HL-60 (cell line): ENCODE measurements at regions not wholly inside any gene's neighbourhood (a gene's known extent, or its start where the extent isn't known, plus 50 kb on each side); places are given as distances from the start of the nearest gene placed in this dataset.

ENCODE experiments used
- DNase-seq, 2 experiments: peaks; one replicate each; pipeline ENCODE4 v3.0.0-alpha.2; 2010 to 2020; ENCODE audit warnings: low read depth in 1 of 2, low spot score in 1 of 2
- H3K27ac ChIP-seq: fragments of 250-450 bp; sonication (Bioruptor Pico); replicated peaks from 2 replicates; pipeline ENCODE4 v1.5.1; 2020; ENCODE audit warnings: mild to moderate bottlenecking, moderate library complexity
- H3K27me3 ChIP-seq: fragments of 250-450 bp; sonication (Bioruptor Pico); 2 replicates; pipeline ENCODE4 v1.5.1; 2021; ENCODE audit warnings: mild to moderate bottlenecking, moderate library complexity; ENCODE audit not compliant: insufficient read depth, poor library complexity, severe bottlenecking
- H3K4me3 ChIP-seq: replicated peaks from 2 replicates; pipeline ENCODE4 v1.5.1; 2011; ENCODE audit warnings: mild to moderate bottlenecking, control low read depth, low read length; ENCODE audit not compliant: insufficient read depth
- CTCF ChIP-seq: IDR thresholded peaks from one replicate; pipeline ENCODE4 v1.5.1; 2011; ENCODE audit warnings: low read length, control low read depth, inconsistent platforms; ENCODE audit not compliant: insufficient read depth
- GABPA ChIP-seq: IDR thresholded peaks from 2 replicates; pipeline ENCODE4 v1.6.1; 2012; ENCODE audit warnings: low read depth
- POLR2AphosphoS5 ChIP-seq: IDR thresholded peaks from 2 replicates; pipeline ENCODE4 v1.6.1; 2012; ENCODE audit warnings: low read depth
- SPI1 ChIP-seq: IDR thresholded peaks from 2 replicates; pipeline ENCODE4 v1.6.1; 2012; ENCODE audit warnings: low read depth, mild to moderate bottlenecking, borderline replicate concordance
- TF ChIP-seq, protein P1 (sequence below): IDR thresholded peaks from 2 replicates; pipeline ENCODE4 v1.6.1; 2012; ENCODE audit warnings: low read depth; ENCODE audit not compliant: insufficient replicate concordance

DNA sequence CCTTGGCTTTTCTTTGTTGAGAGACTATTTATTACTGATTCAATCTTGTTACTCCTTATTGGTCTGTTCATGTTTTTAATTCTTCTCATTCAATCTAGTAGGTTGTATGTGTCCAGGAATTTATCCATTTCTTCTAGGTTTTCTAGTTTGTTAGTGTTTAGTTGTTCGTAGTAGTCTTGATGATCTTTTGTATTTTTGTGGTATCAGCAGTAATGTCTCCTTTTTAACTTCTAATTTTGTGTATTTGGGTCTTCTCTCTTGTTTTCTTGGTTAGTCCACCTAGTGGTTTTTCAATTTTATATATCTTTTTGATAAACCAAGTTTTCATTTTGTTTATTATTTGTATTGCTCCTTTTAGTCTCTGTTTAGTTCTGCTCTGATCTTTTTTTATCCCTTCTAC, 546.9 kb upstream of the TPK1 start:
- TF ChIP-seq POLR2AphosphoS5 (no peak), GABPA (no peak), CTCF (no peak), SPI1 (no peak)
- TF ChIP-seq, protein P1, sequence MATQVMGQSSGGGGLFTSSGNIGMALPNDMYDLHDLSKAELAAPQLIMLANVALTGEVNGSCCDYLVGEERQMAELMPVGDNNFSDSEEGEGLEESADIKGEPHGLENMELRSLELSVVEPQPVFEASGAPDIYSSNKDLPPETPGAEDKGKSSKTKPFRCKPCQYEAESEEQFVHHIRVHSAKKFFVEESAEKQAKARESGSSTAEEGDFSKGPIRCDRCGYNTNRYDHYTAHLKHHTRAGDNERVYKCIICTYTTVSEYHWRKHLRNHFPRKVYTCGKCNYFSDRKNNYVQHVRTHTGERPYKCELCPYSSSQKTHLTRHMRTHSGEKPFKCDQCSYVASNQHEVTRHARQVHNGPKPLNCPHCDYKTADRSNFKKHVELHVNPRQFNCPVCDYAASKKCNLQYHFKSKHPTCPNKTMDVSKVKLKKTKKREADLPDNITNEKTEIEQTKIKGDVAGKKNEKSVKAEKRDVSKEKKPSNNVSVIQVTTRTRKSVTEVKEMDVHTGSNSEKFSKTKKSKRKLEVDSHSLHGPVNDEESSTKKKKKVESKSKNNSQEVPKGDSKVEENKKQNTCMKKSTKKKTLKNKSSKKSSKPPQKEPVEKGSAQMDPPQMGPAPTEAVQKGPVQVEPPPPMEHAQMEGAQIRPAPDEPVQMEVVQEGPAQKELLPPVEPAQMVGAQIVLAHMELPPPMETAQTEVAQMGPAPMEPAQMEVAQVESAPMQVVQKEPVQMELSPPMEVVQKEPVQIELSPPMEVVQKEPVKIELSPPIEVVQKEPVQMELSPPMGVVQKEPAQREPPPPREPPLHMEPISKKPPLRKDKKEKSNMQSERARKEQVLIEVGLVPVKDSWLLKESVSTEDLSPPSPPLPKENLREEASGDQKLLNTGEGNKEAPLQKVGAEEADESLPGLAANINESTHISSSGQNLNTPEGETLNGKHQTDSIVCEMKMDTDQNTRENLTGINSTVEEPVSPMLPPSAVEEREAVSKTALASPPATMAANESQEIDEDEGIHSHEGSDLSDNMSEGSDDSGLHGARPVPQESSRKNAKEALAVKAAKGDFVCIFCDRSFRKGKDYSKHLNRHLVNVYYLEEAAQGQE: no peak
- H3K27ac ChIP-seq: no peak overlapping the region
- no peak for DNase-seq
- no peak overlapping the region for H3K4me3 ChIP-seq
- no peaks in the 10 kb centered on the region for H3K27me3 ChIP-seq

DNA sequence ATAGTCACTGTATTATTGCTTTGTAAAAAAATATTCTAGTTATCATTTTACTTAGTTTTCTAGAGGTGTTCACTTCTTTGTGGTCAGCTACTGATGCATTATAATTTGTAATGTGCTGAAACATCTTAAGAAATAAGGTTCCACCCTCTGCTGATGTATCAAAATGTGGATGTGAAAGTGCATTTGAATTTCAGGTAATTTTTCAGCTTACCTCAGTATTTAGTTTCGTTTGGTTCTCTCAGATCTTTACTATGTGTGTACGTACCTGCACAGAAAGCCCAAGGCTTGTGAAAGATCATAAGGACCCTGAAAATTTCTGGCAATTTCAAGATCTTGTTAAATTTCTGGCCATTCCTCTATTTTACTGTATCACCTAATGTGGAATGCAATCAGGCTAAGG, 542.3 kb upstream of the TPK1 start:
- no peak for DNase-seq
- no peak for TF ChIP-seq CTCF
- no peak for TF ChIP-seq SPI1
- TF ChIP-seq POLR2AphosphoS5: no peak
- no peak for TF ChIP-seq GABPA
- TF ChIP-seq, protein P1: no peak
- no peaks in the 10 kb centered on the region for H3K27me3 ChIP-seq
- no peak overlapping the region for H3K27ac ChIP-seq
- no peak overlapping the region for H3K4me3 ChIP-seq

DNA sequence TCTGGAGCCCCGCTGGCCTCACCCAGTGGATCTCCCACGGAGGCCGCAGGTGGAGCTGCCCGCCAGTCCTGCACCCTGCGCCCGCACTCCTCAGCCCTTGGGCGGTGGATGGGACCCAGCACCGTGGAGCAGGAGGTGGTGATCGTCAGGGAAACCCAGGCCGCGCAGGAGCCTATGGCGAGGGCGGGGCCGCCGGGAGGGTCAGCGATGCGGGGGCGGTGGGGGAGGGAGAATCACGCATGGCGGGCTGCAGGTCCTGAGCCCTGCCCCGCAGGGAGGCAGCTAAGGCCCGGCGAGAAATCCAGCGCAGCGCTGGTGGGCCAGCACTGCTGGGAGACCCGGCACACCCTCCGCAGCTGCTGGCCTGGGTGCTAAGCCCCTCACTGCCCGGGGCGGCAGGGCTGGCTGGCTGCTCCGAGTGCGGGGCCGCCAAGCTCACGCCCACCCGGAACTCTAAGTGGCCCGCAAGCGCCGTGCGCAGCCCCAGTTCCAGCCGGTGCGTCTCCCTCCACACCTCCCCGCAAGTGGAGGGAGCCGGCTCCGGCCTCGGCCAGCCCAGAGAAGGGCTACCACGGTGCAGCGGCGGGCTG, 524.8 kb upstream of the TPK1 start:
- no peak overlapping the region for H3K4me3 ChIP-seq
- H3K27ac ChIP-seq: no peak overlapping the region
- no peak for DNase-seq
- no peaks in the 10 kb centered on the region for H3K27me3 ChIP-seq
- no peak for TF ChIP-seq SPI1
- no peak for TF ChIP-seq POLR2AphosphoS5
- no peak for TF ChIP-seq CTCF
- TF ChIP-seq, protein P1: no peak
- no peak for TF ChIP-seq GABPA
